Liver (tissue), 7 donors: ENCODE measurements at regions not wholly inside any gene's neighbourhood (a gene's known extent, or its start where the extent isn't known, plus 50 kb on each side); places are given as distances from the start of the nearest gene placed in this dataset.

Experiments
- DNase-seq: peaks from one replicate; pipeline ENCODE4 v3.0.0-alpha.2; 2017; ENCODE audit warnings: low spot score
- H3K27ac ChIP-seq, 2 donors: one replicate each; pipeline ENCODE4 v1.7.0; 2013; ENCODE audit warnings: inconsistent platforms in 2 of 2, low read length in 2 of 2, control low read depth in 1 of 2, low read depth in 1 of 2, mild to moderate bottlenecking in 1 of 2
- H3K27me3 ChIP-seq, 4 donors: one replicate each; pipeline versions ENCODE4 v1.6.1 to v1.7.0; 2013; ENCODE audit warnings: low read length in 3 of 4, inconsistent platforms in 1 of 4, mild to moderate bottlenecking in 1 of 4, moderate library complexity in 1 of 4; ENCODE audit not compliant: control insufficient read depth in 4 of 4, insufficient read depth in 4 of 4
- H3K36me3 ChIP-seq, 4 donors: one replicate each; pipeline versions ENCODE4 v1.6.1 to v1.7.0; 2013; ENCODE audit warnings: low read length in 3 of 4, mild to moderate bottlenecking in 3 of 4, low read depth in 1 of 4, moderate library complexity in 1 of 4; ENCODE audit not compliant: control insufficient read depth in 4 of 4, insufficient read depth in 3 of 4
- H3K4me1 ChIP-seq, 4 donors: one replicate each; pipeline versions ENCODE4 v1.6.1 to v1.7.0; 2013; ENCODE audit warnings: low read length in 3 of 4, mild to moderate bottlenecking in 3 of 4, moderate library complexity in 1 of 4; ENCODE audit not compliant: control insufficient read depth in 4 of 4, insufficient read depth in 4 of 4
- H3K4me3 ChIP-seq, 3 donors: one replicate each; pipeline versions ENCODE4 v1.6.1 to v1.7.0; 2013; ENCODE audit warnings: low read length in 3 of 3, control low read depth in 1 of 3, low read depth in 1 of 3, mild to moderate bottlenecking in 1 of 3
- H3K9ac ChIP-seq, 2 donors: one replicate each; pipeline ENCODE4 v1.7.0; 2013; ENCODE audit warnings: low read length in 2 of 2, mild to moderate bottlenecking in 2 of 2, moderate library complexity in 2 of 2, control low read depth in 1 of 2, low read depth in 1 of 2
- H3K9me3 ChIP-seq, 4 donors: one replicate each; pipeline versions ENCODE4 v1.6.1 to v1.7.0; 2013; ENCODE audit warnings: low read length in 3 of 4; ENCODE audit not compliant: control insufficient read depth in 4 of 4
- EGR1 ChIP-seq, 2 donors: IDR thresholded peaks; 2 replicates each; pipeline ENCODE4 v1.6.1; 2016 to 2018; ENCODE audit warnings: antibody characterized with exemption in 2 of 2, low read depth in 2 of 2
- FOXA1 ChIP-seq: IDR thresholded peaks from 2 replicates; pipeline ENCODE4 v1.6.1; 2016; ENCODE audit warnings: antibody characterized with exemption
- FOXA2 ChIP-seq: IDR thresholded peaks from 2 replicates; pipeline ENCODE4 v1.6.1; 2016; ENCODE audit warnings: antibody characterized with exemption
- GABPA ChIP-seq, 2 donors: IDR thresholded peaks in 1 of 2; conservative IDR thresholded peaks in 1 of 2; 2 replicates each; pipeline ENCODE4 v1.6.1; 2016; ENCODE audit warnings: antibody characterized with exemption in 2 of 2, mild to moderate bottlenecking in 1 of 2, moderate library complexity in 1 of 2
- HNF4A ChIP-seq, 2 donors: conservative IDR thresholded peaks; 2 replicates each; pipeline ENCODE4 v1.6.1; 2016; ENCODE audit warnings: antibody characterized with exemption in 2 of 2, mild to moderate bottlenecking in 2 of 2
- HNF4G ChIP-seq: IDR thresholded peaks from 2 replicates; pipeline ENCODE4 v1.6.1; 2016; ENCODE audit warnings: antibody characterized with exemption
- JUND ChIP-seq, 2 donors: IDR thresholded peaks; 2 replicates each; pipeline ENCODE4 v1.6.1; 2016; ENCODE audit warnings: antibody characterized with exemption in 2 of 2
- NR2F2 ChIP-seq: IDR thresholded peaks from 2 replicates; pipeline ENCODE4 v1.6.1; 2016; ENCODE audit warnings: antibody characterized with exemption
- RAD21 ChIP-seq, 2 donors: IDR thresholded peaks; 2 replicates each; pipeline ENCODE4 v1.6.1; 2016; ENCODE audit warnings: antibody characterized with exemption in 2 of 2, mild to moderate bottlenecking in 2 of 2
- RXRA ChIP-seq, 2 donors: IDR thresholded peaks; 2 replicates each; pipeline ENCODE4 v1.6.1; 2017 to 2018; ENCODE audit warnings: antibody characterized with exemption in 2 of 2, mild to moderate bottlenecking in 1 of 2
- SP1 ChIP-seq: IDR thresholded peaks from 2 replicates; pipeline ENCODE4 v1.6.1; 2018; ENCODE audit warnings: antibody characterized with exemption, mild to moderate bottlenecking
- TAF1 ChIP-seq: conservative IDR thresholded peaks from 2 replicates; pipeline ENCODE4 v1.6.1; 2016; ENCODE audit warnings: antibody characterized with exemption, mild to moderate bottlenecking
- YY1 ChIP-seq: IDR thresholded peaks from 2 replicates; pipeline ENCODE4 v1.6.1; 2016; ENCODE audit warnings: antibody characterized with exemption, mild to moderate bottlenecking
- WGBS: extraction: QIAGEN DNeasy Blood & Tissue Kit; methylation state at CpG from one replicate; pipeline ENCODE4 v1.1.7; 2013; 5-methylcytosine and 5-hydroxymethylcytosine counted together
- TF ChIP-seq, protein P1 (sequence below): IDR thresholded peaks from 2 replicates; pipeline ENCODE4 v1.6.1; 2016; ENCODE audit warnings: antibody characterized with exemption
- TF ChIP-seq, protein P2 (sequence below): IDR thresholded peaks from 2 replicates; pipeline ENCODE4 v1.6.1; 2016; ENCODE audit warnings: antibody characterized with exemption, mild to moderate bottlenecking
- TF ChIP-seq, protein P3 (sequence below): IDR thresholded peaks from 2 replicates; pipeline ENCODE4 v1.6.1; 2016; ENCODE audit warnings: antibody characterized with exemption
- TF ChIP-seq, protein P4 (sequence below): IDR thresholded peaks from 2 replicates; pipeline ENCODE4 v1.6.1; 2016; ENCODE audit warnings: antibody characterized with exemption
- donor health status: healthy.
- donor health status: healthy.
- donor health status: healthy.
- donor health status: healthy.

DNA sequence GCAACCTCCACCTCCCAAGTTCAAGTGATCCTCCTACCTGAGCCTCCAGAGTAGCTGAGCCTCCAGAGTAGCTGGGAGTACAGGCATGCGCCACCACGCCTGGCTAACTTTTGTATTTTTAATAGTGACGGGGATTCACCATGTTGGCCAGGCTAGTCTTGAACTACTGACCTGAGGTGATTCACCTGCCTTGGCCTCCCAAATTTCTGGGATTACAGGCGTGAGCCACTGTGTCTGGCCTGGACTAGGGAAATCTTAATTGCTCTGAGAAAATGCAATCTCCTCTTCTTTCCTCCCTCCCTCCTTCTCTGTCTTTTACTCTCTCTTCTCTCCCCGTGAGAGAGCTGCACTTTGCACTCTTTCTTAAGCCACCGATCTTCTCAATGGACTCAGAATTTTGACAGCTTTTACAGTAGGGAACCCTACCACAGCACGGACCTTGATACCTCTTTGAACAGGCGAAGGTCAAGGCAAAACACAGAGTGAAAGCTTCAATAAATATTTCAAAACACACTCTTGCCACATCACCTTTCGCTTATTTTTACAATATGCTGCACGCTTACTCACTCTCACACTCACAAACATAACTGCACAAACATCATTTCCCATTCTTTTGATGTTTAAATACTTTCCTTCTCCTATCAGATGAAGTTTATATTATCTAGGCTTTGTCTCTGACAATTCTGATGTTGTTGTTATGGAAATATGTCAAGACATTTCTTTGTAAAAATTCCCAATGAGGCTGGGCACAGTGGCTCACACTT, 173.4 kb upstream of the NRP1 start:
- DNase-seq, result no peak
- WGBS, result 52% methylated on average over 10 of the region's 10 CpGs
- H3K4me3 ChIP-seq, result no peak overlapping the region
- H3K27me3 ChIP-seq, result no peaks in the 10 kb centered on the region
- H3K9me3 ChIP-seq, result no peaks in the 10 kb centered on the region
- H3K9ac ChIP-seq, result no peak overlapping the region
- peak overlapping the region; percentile 17 to 56 for H3K27ac ChIP-seq
- TF ChIP-seq, protein P1, sequence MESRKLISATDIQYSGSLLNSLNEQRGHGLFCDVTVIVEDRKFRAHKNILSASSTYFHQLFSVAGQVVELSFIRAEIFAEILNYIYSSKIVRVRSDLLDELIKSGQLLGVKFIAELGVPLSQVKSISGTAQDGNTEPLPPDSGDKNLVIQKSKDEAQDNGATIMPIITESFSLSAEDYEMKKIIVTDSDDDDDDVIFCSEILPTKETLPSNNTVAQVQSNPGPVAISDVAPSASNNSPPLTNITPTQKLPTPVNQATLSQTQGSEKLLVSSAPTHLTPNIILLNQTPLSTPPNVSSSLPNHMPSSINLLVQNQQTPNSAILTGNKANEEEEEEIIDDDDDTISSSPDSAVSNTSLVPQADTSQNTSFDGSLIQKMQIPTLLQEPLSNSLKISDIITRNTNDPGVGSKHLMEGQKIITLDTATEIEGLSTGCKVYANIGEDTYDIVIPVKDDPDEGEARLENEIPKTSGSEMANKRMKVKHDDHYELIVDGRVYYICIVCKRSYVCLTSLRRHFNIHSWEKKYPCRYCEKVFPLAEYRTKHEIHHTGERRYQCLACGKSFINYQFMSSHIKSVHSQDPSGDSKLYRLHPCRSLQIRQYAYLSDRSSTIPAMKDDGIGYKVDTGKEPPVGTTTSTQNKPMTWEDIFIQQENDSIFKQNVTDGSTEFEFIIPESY, result peak; percentile 30
- peak; percentile 27 for TF ChIP-seq YY1
- TF ChIP-seq RXRA (IDR thresholded peaks at IDR 0.05), result peak; percentile 48 to 80
- TF ChIP-seq, protein P2, sequence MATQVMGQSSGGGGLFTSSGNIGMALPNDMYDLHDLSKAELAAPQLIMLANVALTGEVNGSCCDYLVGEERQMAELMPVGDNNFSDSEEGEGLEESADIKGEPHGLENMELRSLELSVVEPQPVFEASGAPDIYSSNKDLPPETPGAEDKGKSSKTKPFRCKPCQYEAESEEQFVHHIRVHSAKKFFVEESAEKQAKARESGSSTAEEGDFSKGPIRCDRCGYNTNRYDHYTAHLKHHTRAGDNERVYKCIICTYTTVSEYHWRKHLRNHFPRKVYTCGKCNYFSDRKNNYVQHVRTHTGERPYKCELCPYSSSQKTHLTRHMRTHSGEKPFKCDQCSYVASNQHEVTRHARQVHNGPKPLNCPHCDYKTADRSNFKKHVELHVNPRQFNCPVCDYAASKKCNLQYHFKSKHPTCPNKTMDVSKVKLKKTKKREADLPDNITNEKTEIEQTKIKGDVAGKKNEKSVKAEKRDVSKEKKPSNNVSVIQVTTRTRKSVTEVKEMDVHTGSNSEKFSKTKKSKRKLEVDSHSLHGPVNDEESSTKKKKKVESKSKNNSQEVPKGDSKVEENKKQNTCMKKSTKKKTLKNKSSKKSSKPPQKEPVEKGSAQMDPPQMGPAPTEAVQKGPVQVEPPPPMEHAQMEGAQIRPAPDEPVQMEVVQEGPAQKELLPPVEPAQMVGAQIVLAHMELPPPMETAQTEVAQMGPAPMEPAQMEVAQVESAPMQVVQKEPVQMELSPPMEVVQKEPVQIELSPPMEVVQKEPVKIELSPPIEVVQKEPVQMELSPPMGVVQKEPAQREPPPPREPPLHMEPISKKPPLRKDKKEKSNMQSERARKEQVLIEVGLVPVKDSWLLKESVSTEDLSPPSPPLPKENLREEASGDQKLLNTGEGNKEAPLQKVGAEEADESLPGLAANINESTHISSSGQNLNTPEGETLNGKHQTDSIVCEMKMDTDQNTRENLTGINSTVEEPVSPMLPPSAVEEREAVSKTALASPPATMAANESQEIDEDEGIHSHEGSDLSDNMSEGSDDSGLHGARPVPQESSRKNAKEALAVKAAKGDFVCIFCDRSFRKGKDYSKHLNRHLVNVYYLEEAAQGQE, result no peak
- TF ChIP-seq HNF4G, result peak; percentile 72
- TF ChIP-seq RAD21 (IDR thresholded peaks at IDR 0.05), result peak; percentile 16 to 48
- TF ChIP-seq HNF4A (conservative IDR thresholded peaks at IDR 0.05), result peak; percentile 78 to 90
- TF ChIP-seq, protein P3, sequence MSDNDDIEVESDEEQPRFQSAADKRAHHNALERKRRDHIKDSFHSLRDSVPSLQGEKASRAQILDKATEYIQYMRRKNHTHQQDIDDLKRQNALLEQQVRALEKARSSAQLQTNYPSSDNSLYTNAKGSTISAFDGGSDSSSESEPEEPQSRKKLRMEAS, result peak; percentile 57
- no peak for TF ChIP-seq TAF1
- no peak for TF ChIP-seq GABPA (IDR thresholded peaks at IDR 0.05 in 1 of 2, conservative IDR thresholded peaks at IDR 0.05 in 1 of 2)
- TF ChIP-seq, protein P4, sequence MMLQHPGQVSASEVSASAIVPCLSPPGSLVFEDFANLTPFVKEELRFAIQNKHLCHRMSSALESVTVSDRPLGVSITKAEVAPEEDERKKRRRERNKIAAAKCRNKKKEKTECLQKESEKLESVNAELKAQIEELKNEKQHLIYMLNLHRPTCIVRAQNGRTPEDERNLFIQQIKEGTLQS, result no peak
- peak; percentile 64 for TF ChIP-seq FOXA1
- peak; percentile 14 for TF ChIP-seq FOXA2
- peak in 1 of 2 donors; percentile 69 for TF ChIP-seq JUND (IDR thresholded peaks at IDR 0.05)
- TF ChIP-seq SP1, result peak; percentile 44
- H3K4me1 ChIP-seq, result peaks cover 2 to 18% (median 9%) of the 10 kb centered on the region in 4 donors
- H3K36me3 ChIP-seq, result no peaks in the 10 kb centered on the region

DNA sequence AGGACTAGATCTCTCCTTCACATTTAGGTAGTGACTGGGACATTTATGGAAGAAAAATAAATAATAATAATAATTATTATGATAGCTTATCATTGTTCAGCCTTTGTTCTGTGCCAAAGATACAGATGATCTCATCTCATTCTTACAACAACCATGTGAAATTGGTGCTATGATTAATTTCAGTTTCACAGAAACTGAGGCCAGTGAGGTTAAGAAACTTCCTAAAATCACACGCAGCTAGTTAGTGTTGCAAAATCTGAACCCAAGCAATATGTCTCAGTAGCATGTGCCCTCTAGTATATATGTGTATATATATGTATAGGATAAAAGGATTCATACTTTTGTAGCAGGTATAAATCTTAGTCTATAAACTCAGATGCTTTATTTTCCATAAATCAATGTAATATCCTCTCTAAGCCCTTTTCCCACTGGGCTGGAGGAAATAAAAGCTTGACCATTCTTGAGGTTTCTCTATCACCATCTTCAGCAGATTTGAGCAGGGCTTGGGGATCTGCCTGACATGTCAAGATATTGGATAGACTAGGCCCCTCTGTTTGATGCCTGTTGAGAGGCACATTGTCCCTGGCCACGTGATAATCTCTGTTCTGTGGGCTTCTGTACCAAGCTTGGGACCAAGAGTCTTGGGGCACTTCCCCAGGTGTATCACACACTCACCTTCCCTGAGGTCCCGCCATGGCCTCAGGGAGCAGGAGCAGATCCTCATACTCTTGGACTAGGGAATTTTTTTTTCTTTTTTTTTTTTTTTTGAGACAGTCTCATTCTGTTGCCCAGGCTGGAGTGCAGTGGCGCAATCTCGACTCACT, 172.6 kb upstream of the NRP1 start:
- TF ChIP-seq SP1, result no peak
- TF ChIP-seq GABPA (IDR thresholded peaks at IDR 0.05 in 1 of 2, conservative IDR thresholded peaks at IDR 0.05 in 1 of 2), result no peak
- TF ChIP-seq EGR1 (IDR thresholded peaks at IDR 0.05; ENCODE audit: low read depth in 2 of 2), result no peak
- TF ChIP-seq TAF1, result no peak
- TF ChIP-seq, protein P1, result no peak
- TF ChIP-seq FOXA1, result no peak
- TF ChIP-seq NR2F2, result no peak
- Histone ChIP-seq H3K27me3 (no peaks in the 10 kb centered on the region), H3K4me3 (no peak overlapping the region), H3K4me1 (peaks cover 2 to 18% (median 9%) of the 10 kb centered on the region in 4 donors), H3K36me3 (no peaks in the 10 kb centered on the region), H3K27ac (no peak overlapping the region), H3K9me3 (no peaks in the 10 kb centered on the region), H3K9ac (no peak overlapping the region)
- WGBS, result 88% methylated on average over 5 of the region's 5 CpGs
- no peak for DNase-seq
